MM.1S (cell line): ENCODE measurements at regions not wholly inside any gene's neighbourhood (a gene's known extent, or its start where the extent isn't known, plus 50 kb on each side); places are given as distances from the start of the nearest gene placed in this dataset.

Experiments used
- DNase-seq: peaks from one replicate; pipeline ENCODE4 v3.0.0-alpha.2; 2015
- H2AFZ ChIP-seq: fragments of 300-600 bp; sonication (generic); 2 replicates; pipeline ENCODE4 v1.6.0; 2016; ENCODE audit warnings: antibody characterized with exemption, low read length
- H3F3A ChIP-seq: fragments of 300-600 bp; sonication (generic); 2 replicates; pipeline ENCODE4 v1.6.1; 2016; ENCODE audit warnings: mild to moderate bottlenecking, antibody characterized with exemption, low read length, moderate library complexity, mixed read lengths; ENCODE audit not compliant: insufficient read depth
- H3K27ac ChIP-seq: fragments of 300-600 bp; sonication (generic); 2 replicates; pipeline ENCODE4 v1.5.1; 2016; ENCODE audit warnings: mild to moderate bottlenecking, low read length
- H3K27me3 ChIP-seq: fragments of 300-600 bp; sonication (generic); replicated peaks from 2 replicates; pipeline ENCODE4 v1.6.0; 2016; ENCODE audit warnings: low read length; ENCODE audit not compliant: insufficient read depth
- H3K36me3 ChIP-seq: fragments of 300-600 bp; sonication (generic); replicated peaks from 2 replicates; pipeline ENCODE4 v1.6.1; 2016; ENCODE audit warnings: mild to moderate bottlenecking, low read length, mixed read lengths; ENCODE audit not compliant: insufficient read depth
- H3K4me1 ChIP-seq: fragments of 300-600 bp; sonication (generic); 2 replicates; pipeline ENCODE4 v1.6.1; 2016; ENCODE audit warnings: low read length, mixed read lengths
- H3K4me2 ChIP-seq: fragments of 300-600 bp; sonication (generic); 2 replicates; pipeline ENCODE4 v1.6.0; 2016; ENCODE audit warnings: low read depth, low read length
- H3K4me3 ChIP-seq: fragments of 300-600 bp; sonication (generic); 2 replicates; pipeline ENCODE4 v1.5.1; 2016; ENCODE audit warnings: low read length, mixed read lengths
- H3K79me2 ChIP-seq: fragments of 300-600 bp; sonication (generic); 2 replicates; pipeline ENCODE4 v1.6.1; 2016; ENCODE audit warnings: mixed run types, low read length, mixed read lengths
- H3K9ac ChIP-seq: fragments of 300-600 bp; sonication (generic); 2 replicates; pipeline ENCODE4 v1.6.1; 2016; ENCODE audit warnings: low read length, mixed read lengths
- H3K9me2 ChIP-seq: fragments of 300-600 bp; sonication (generic); replicated peaks from 2 replicates; pipeline ENCODE4 v1.6.1; 2016; ENCODE audit warnings: mild to moderate bottlenecking, low read length, mixed read lengths; ENCODE audit not compliant: insufficient read depth
- H3K9me3 ChIP-seq: fragments of 300-600 bp; sonication (generic); replicated peaks from 2 replicates; pipeline ENCODE4 v1.6.1; 2016; ENCODE audit warnings: mild to moderate bottlenecking, low read length, mixed read lengths; ENCODE audit not compliant: insufficient read depth
- H4K20me1 ChIP-seq: fragments of 300-600 bp; sonication (generic); 2 replicates; pipeline ENCODE4 v1.6.1; 2016; ENCODE audit warnings: mild to moderate bottlenecking, low read length, moderate library complexity, mixed read lengths; ENCODE audit not compliant: insufficient read depth
- EZH2 ChIP-seq: fragments of 300-600 bp; sonication (generic); optimal IDR thresholded peaks from 2 replicates; pipeline ENCODE3; 2017; ENCODE audit warnings: low read depth, mild to moderate bottlenecking, antibody characterized with exemption, low read length, mixed read lengths
- EZH2phosphoT487 ChIP-seq: fragments of 300-600 bp; sonication (generic); IDR thresholded peaks from 2 replicates; pipeline ENCODE4 v1.6.1; 2018; ENCODE audit warnings: antibody characterized with exemption, low read length
- TF ChIP-seq, protein P1 (sequence below): fragments of 300-600 bp; sonication (generic); IDR thresholded peaks from 2 replicates; pipeline ENCODE4 v1.5.1; 2016; ENCODE audit warnings: antibody characterized with exemption, low read length, mixed read lengths

GRCh38 chr4:32735856-32736590, 2015.9 kb downstream of the PCDH7 start:
- no peaks in the 10 kb centered on the region for H3K36me3 ChIP-seq
- no peaks in the 10 kb centered on the region for H3K9me2 ChIP-seq
- H3K4me2 ChIP-seq = no peak overlapping the region
- TF ChIP-seq, protein P1, sequence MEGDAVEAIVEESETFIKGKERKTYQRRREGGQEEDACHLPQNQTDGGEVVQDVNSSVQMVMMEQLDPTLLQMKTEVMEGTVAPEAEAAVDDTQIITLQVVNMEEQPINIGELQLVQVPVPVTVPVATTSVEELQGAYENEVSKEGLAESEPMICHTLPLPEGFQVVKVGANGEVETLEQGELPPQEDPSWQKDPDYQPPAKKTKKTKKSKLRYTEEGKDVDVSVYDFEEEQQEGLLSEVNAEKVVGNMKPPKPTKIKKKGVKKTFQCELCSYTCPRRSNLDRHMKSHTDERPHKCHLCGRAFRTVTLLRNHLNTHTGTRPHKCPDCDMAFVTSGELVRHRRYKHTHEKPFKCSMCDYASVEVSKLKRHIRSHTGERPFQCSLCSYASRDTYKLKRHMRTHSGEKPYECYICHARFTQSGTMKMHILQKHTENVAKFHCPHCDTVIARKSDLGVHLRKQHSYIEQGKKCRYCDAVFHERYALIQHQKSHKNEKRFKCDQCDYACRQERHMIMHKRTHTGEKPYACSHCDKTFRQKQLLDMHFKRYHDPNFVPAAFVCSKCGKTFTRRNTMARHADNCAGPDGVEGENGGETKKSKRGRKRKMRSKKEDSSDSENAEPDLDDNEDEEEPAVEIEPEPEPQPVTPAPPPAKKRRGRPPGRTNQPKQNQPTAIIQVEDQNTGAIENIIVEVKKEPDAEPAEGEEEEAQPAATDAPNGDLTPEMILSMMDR = no peak
- no peak for TF ChIP-seq EZH2phosphoT487
- TF ChIP-seq EZH2 = no peak
- no peaks in the 10 kb centered on the region for H3F3A ChIP-seq
- no peaks in the 10 kb centered on the region for H3K27me3 ChIP-seq
- H3K27ac ChIP-seq = no peak overlapping the region
- no peak for DNase-seq
- H3K4me1 ChIP-seq = no peaks in the 10 kb centered on the region
- no peaks in the 10 kb centered on the region for H4K20me1 ChIP-seq
- no peak overlapping the region for H3K9ac ChIP-seq
- H3K79me2 ChIP-seq = no peaks in the 10 kb centered on the region
- H3K9me3 ChIP-seq = no peaks in the 10 kb centered on the region
- H2AFZ ChIP-seq = no peak overlapping the region
- H3K4me3 ChIP-seq = no peak overlapping the region

DNA sequence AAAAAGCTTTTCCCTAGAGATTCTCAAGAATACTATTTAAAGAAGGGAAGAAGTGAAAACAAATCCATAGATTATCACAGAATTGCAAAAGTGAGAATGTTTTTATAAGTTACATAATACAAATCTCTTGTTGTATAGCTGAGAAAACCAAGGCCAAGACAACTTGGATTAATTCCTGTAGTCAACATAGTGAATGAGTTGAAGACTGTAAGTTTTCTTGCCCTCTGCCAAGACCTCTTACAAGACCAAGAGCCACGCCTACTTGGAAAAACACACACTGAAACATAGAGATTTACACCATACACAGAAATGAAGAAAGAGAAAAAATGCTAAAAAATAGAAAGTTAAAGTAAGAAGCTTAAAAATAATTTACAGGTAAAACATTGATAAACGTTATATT, 2024.0 kb downstream of the PCDH7 start:
- Histone ChIP-seq H3K27me3 (no peaks in the 10 kb centered on the region), H2AFZ (no peak overlapping the region), H3K9me2 (no peaks in the 10 kb centered on the region), H3K27ac (no peak overlapping the region), H3K4me3 (no peak overlapping the region), H3K36me3 (no peaks in the 10 kb centered on the region), H3F3A (no peaks in the 10 kb centered on the region), H4K20me1 (no peaks in the 10 kb centered on the region), H3K4me1 (no peaks in the 10 kb centered on the region), H3K9me3 (no peaks in the 10 kb centered on the region), H3K79me2 (no peaks in the 10 kb centered on the region), H3K9ac (no peak overlapping the region), H3K4me2 (no peak overlapping the region)
- DNase-seq = no peak
- no peak for TF ChIP-seq EZH2

DNA sequence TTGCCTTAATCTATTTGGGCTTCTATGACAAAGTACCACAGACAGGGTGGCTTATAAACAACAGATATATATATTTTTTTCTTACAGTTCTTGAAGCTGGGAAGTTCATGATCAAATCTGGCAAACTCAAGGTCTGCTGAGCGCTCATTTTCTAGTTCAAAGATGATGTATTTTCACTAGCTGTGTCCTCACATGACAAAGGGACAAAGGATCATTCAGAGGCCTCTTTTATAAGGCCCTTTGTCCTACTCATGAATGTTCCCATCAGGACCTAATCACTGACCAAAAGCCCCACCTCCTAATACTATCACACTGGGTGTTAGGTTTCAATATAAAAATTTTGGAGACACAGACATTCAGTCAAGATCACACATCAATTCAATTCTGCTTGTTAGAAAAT, 2025.2 kb downstream of the PCDH7 start:
- TF ChIP-seq EZH2 = no peak
- TF ChIP-seq EZH2phosphoT487 = no peak
- TF ChIP-seq, protein P1 = no peak
- Histone ChIP-seq H3K9ac (no peak overlapping the region), H3K79me2 (no peaks in the 10 kb centered on the region), H3K9me3 (no peaks in the 10 kb centered on the region), H3K36me3 (no peaks in the 10 kb centered on the region), H3K27ac (no peak overlapping the region), H4K20me1 (no peaks in the 10 kb centered on the region), H3K4me1 (no peaks in the 10 kb centered on the region), H3K4me2 (no peak overlapping the region), H3K9me2 (no peaks in the 10 kb centered on the region), H2AFZ (no peak overlapping the region), H3K27me3 (no peaks in the 10 kb centered on the region), H3K4me3 (no peak overlapping the region), H3F3A (no peaks in the 10 kb centered on the region)
- DNase-seq = no peak

- DNase-seq = no peak
- Histone ChIP-seq H3F3A (no peaks in the 10 kb centered on the region), H3K79me2 (no peaks in the 10 kb centered on the region), H2AFZ (no peak overlapping the region), H3K36me3 (no peaks in the 10 kb centered on the region), H3K9me2 (no peaks in the 10 kb centered on the region), H3K9ac (no peak overlapping the region), H3K27me3 (no peaks in the 10 kb centered on the region), H3K4me3 (no peak overlapping the region), H3K4me2 (no peak overlapping the region), H3K9me3 (no peaks in the 10 kb centered on the region), H3K27ac (no peak overlapping the region), H3K4me1 (no peaks in the 10 kb centered on the region), H4K20me1 (no peaks in the 10 kb centered on the region)
- TF ChIP-seq, protein P1 = no peak
- no peak for TF ChIP-seq EZH2phosphoT487
- TF ChIP-seq EZH2 = no peak
Observed at GRCh38 chr4:32748061-32748460, 2027.9 kb downstream of the PCDH7 start.
